ENCODE measurements at regions not wholly inside any gene's neighbourhood (a gene's known extent, or its start where the extent isn't known, plus 50 kb on each side); places are given as distances from the start of the nearest gene placed in this dataset.
"Not testable (repeated sequence)": the region's sequence is repeated elsewhere in the genome, so short reads cannot be mapped to it uniquely, and the experiment has no call there.

DNA sequence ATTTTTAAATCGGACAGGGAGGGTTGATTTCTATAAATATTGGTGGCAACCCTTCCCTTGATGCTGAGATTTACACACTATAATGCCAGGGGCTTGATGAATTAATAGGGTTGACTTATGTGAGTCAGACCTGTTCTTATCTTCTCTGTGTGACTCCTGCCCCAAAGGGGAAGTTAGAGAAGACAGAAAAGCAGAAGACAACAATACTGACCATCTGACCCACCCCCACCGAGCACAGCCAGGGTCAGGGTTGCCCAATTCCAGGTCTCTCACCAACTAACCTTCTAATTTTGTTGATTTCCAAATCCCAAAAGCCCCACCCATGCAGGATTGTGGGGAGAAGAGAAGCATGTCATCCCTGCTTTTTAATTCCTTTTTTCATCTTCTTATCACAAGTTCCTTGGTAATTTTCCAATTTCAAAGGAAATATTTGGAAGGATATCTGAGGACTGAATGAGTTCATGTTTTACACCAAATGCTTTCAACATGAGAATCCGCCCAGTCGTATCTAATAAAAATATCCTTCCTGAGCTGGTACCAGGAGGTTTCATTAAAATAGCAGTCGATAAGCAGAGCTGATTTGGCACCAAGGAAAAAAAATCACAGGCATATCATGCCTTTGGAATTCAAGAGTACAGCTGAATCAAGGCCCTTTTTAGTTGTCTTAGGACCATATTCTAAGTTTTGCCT lies 603.4 kb upstream of the CDH11 start:
- no peak for DNase-seq (ENCODE audit: low read depth)

DNA sequence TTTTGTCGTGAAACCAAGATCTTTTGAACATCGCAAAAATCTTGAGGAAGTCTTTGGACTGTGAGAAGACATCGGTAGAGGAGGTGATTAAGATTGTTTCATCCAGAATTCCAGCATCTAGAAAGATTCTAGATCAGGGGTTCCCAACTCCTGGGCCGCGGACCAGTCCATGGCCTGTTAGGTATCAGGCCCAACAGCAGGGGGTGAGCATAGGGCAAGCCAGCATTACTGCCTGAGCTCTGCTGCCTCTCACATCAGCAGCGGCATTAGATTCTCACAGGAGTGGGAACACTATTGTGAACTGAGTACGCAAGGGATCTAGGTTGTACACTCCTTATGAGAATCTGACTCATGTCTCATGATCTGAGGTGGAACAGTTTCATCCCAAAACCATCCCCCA lies 600.6 kb upstream of the CDH11 start:
- no peak for DNase-seq (ENCODE audit: low read depth)

DNA sequence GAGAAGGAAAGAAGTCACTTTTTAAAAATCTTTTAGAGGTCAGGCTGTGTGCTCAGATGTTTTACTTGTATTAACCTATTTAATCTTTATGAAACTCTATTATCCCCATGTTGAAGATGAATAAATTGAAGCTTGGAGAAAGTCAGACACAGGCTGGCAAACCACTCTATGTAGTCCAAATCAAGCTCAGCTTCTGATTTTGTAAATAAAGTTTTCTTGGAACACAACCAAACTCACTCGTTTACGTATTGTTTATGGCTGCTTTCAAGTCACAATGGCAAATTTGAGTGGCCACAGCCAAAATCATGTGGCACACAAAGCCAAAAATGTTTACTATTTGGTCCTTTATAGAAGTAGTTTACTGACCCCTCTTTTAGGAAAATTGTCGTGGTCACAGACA lies 596.0 kb upstream of the CDH11 start:
- no peak for DNase-seq (ENCODE audit: low read depth)

DNA sequence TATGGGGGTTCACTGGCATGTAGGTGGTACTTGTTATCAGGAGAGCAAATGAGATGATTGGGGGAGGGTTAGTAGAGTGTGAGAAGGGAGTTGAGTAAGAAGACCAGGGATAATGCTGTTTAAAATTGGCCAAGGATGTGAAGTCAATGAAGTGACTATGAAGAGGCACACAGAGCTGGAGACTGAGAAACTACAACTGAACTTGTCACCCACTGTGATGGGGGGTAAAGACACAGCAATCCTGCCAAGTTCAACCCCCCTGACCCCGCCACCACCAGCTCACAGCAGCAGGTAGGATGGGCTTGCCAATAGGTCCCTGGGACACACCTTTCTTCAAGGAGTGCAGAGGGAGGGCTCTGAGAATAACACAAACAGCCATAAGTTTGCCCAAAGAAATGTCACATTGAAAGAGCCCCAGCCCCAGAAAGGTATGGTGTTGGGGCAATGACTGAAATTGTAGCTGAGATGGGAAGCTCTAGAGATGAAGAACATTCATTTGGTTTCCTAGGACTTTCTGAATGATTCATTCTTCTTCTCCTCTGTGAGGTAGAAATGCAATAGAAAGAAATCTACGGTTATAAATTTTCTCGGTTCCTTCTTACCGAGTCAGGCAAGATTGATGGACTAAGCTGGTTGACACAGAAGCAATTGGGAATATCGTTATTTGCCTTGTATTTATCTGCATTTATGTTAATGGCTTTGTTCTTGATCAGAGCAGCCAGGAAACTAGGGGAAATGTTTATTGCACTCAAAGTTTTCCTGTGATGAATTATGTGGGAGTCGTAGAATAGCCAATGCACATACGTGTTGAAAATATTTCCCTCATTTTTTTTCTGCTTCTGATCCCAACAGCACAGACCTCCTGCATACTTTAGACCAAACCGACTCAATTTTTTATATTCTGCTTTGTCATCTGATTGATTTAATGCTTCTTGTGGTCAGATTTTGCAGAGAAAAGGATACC lies 595.2 kb upstream of the CDH11 start:
- DNase-seq (ENCODE audit: low read depth): no peak

DNA sequence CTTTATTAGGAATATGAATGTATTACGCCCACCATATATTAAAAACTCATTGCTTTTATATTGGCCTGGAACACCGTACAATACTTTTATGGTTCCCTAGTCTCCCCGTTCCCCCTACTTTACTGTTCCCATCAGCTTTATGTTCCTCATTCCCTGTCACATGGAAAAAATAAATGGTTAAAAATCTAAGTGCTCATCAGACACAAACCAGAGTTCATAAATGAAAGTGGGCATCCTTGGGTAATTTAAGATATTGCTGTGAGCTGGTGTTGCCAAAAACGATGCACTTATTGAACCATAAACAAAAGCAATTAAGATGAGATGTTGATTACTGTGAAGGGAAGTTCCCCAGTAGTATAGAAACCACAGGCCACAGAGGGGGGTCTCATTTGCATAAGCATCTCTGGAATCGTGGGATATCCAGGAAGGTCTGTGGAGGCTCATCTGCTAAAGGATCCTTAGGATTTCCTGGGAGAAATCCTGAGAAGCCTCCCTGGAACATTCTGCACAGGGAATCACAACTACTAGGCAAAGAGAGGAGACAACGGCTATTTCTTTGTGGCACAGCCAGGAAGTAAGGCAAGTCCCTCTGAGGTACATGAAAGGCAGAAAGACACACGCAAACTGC lies 591.4 kb upstream of the CDH11 start:
- no peak for DNase-seq (ENCODE audit: low read depth)

DNA sequence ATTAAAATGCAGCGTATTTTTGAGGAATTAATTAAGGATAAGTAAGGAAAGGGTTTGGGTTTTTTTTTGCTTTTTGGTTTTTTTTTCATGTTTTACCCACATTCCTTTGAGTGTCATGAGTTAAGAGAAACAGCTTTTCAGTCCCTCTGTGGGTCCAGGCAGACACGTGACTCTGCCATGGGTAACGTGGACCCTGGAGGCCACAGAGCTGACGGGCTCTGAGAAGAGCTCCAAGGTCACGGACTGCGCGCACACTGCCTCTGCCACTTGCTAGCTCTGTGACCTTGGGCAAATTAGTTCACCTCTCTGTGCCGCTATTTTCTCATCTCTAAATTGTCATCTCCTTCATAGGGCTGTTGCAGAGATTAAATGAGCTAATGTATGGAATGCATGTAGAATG lies 588.2 kb upstream of the CDH11 start:
- DNase-seq (ENCODE audit: low read depth): no peak

DNA sequence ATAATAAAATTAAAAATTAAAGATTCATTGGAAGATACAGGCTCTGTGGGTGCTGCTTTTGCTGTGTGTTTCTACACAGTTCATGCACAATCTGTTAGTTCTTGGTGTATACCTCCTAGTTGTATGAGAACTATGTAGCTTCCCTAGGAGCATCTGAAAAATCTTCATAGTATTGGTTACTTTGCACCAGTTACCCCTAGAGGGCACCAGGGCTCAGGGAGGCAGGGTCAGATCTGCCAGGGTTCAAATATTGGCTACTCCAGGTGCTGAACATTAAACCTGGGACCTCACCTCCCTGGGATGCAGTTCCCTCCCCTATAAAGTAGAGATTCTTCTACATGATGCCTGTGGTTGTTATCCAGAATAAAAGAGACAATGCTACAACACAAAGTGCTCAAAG lies 583.0 kb upstream of the CDH11 start:
- DNase-seq (ENCODE audit: low read depth): no peak

DNA sequence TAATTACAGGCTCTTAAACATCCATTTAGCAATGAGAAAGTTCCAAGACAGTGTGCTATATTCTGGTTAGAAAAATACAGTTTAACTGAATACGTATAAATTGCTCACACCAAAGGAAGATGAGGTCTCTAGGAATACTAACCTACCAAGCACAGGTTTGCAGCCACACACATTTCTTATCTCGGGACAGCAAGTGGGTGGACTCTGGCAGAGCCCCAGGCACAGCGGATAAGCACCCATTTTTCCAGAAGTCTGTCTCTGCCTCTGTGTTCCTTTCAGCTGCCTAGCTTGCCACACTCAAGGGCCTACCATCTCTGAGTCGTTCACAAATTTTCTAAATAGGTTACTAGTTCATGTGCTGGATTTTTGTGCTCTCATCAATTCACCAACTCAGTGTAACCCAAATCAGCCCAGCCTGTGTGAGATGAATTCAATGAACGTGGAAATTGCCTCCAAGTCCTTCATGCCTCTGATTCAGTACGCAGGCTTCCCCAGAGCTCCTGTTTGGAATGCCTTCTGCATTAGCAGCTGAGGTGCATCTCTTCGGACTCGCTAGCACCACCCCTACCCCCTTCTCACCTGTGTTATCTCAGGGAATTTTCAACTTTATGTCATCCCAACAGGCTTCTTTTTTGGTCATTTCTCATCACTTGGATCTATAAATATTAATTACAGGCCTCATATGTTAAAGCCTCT lies 581.0 kb upstream of the CDH11 start:
- DNase-seq (ENCODE audit: low read depth): no peak

DNA sequence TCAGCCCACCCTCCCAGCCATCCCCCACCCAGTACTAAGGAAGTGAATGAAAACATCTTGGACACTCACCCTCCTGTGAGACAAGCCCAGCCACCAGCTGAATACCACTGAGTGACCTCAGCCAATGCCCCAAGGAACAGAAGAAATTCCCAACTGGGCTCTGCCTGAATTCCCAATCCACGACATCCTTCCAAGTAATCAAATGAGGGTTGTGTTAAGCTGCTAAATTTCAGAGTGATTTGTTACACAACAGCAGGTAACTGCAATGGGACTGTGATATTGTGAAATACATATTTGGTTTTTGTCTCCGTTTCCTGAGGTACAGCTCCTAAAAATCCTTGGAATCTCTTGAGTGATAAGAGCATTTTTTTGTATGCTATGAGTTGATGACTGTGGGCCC lies 578.7 kb upstream of the CDH11 start:
- no peak for DNase-seq (ENCODE audit: low read depth)

DNA sequence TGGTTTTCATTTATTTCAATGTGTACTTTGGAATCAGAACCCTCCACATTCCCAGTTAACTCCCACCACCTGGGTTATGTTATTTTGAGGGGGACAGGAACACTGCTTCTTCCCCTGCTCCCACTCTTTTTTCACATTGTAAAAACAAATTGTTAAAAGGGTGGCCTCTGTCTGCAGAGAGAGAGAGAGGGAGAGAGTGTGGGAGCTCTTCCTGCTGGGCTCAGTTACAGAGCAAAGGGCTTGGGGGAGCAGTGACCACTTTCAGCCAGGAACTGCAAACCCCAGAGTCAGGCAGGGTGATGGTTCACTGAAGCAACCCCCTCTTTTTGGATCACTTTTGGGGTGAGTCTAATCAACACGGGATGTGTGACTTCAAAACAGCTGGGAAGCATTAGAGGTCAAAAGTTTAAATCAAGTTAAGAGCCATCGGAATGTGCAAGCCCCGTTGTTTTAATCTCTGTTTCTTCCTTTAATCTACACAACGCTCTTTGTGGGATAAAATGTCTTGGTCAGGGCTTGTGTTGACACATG lies 577.0 kb upstream of the CDH11 start:
- no peak for DNase-seq (ENCODE audit: low read depth)

DNA sequence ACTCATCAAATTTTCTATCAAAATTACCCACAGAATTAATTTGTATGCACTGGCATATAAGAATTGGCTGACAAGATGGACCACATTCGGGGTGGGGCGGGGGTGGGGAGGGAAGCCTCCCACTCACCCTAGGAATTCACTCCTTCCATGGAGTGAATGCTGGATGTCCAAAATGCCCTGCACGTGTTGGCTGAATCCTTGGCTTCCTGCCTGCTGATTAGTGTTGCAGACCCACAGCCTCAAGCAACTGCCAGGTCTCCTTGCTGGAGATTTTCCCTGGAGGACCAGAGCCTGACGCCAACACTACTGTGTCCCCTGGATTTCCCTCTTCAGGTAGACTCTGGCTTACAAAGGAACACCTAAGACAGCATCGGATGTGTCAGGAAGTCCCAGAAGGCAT lies 575.7 kb upstream of the CDH11 start:
- no peak for DNase-seq (ENCODE audit: low read depth)

DNA sequence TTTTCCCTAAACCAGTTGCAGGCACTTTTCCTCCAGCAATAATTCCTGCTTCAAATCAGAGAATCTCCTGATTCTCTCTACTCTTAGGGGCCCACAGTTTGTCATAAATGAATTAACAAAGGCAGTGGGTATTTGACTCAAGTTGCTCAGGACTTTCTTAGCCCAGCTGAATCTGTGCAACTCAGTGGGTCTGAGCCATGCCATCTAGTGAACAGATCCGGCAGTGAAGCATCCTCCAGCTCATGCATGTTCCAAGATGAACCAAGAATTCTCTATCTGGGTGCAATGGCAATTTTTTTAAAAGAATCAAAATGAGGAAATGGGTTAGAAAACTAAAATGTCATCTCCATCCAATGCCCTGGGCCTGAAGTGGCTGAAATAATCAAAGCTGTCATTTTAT lies 575.2 kb upstream of the CDH11 start:
- no peak for DNase-seq (ENCODE audit: low read depth)

DNA sequence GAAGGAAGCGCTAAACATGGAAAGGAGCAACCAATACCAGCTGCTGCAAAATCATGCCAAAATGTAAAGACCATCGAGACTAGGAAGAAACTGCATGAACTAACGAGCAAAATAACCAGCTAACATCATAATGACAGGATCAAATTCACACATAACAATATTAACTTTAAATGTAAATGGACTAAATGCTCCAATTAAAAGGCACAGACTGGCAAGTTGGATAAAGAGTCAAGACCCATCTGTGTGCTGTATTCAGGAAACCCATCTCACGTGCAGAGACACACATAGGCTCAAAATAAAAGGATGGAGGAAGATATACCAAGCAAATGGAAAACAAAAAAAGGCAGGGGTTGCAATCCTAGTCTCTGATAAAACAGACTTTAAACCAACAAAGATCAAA lies 570.0 kb upstream of the CDH11 start:
- DNase-seq (ENCODE audit: low read depth): not testable (repeated sequence)

DNA sequence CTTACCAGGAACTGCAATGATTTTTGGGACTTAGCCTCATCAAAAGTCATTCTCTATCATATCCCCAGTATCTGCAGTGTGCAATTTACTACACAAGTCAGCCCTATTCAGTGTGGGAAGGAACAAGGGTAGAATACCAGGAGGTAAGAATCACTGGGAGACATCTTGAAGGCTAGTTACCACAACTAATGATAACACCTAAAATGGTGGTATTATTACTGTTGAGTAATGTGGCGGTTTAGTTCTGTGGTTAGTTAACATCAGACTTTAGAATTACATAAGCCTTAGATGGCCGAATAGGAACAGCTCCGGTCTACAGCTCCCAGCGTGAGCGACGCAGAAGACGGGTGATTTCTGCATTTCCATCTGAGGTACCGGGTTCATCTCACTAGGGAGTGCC lies 567.9 kb upstream of the CDH11 start:
- no peak for DNase-seq (ENCODE audit: low read depth)

DNA sequence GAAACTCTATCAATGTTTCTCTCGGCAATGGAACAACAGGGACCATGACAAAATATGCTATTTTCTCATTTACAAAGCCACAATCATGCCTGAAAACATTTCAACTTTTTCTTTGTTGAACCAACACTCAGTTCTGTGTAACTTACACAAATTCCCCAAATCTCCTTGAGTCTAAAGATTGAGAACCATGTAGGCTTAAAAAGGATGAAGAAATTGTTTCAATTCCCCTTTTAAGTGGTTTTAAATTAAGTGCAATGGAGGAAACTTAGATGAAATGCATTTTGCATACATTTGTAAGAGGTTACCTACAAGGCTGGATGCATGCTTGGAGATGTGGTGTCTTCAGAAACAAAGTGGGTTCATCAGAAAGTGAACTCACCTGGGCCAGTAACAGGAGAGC lies 566.4 kb upstream of the CDH11 start:
- DNase-seq (ENCODE audit: low read depth): no peak

DNA sequence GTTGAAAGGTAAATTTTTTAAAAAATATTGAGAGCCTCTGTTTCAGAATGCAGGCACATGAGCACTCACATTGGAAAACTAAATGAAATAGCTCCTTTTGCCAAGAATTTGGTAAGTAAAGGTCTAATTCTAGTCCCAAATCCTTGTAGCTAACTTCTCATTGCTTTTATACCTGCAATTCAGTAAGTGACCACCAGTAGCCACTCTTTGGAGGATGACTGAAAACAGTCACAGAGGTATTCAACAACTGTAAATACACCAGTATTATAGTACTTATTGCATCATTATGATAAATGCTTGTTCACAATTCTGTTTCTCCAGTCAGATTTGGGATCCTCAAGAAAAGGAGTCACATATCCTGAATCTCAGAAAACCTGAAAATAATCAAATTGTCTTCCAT lies 562.4 kb upstream of the CDH11 start:
- no peak for DNase-seq (ENCODE audit: low read depth)

DNA sequence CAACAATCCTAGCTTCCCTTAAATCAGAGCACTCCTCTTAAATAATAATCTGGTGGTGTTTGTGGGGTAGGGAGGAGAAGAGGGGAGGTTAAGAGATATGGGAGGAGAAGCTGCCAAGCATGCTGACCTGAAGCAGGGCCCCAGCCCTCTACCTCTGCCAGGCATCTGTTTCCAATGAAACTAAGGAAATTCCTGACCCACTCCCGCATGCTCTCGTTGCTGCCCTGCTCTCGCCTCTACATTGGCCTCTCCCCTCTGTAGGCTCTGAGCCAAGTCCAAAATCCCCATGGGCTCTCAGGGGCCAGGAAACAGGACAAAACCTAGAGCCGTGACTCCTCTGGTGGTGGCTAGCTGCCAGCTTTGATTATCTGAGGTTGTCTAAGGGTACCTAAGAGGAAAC lies 559.5 kb upstream of the CDH11 start:
- no peak for DNase-seq (ENCODE audit: low read depth)

DNA sequence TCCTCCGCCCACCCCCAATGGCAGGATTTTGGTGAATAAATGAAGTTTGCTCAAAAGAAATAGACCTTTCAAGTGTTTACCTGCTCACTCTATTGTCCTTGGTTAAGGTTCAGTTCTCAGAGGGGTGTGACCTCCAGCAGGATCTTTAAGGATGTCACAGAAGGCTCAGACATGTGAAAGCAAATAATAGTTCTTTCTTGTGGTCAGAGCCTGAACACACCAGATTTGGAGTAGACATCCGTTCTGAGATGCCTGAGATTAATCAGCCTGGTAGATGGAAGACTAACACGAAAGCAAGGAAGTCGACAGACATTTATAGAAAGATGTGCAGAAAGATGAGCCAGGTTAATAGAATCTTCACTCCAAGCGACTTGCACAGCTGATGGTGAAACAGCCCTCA lies 557.9 kb upstream of the CDH11 start:
- DNase-seq (ENCODE audit: low read depth): no peak

DNA sequence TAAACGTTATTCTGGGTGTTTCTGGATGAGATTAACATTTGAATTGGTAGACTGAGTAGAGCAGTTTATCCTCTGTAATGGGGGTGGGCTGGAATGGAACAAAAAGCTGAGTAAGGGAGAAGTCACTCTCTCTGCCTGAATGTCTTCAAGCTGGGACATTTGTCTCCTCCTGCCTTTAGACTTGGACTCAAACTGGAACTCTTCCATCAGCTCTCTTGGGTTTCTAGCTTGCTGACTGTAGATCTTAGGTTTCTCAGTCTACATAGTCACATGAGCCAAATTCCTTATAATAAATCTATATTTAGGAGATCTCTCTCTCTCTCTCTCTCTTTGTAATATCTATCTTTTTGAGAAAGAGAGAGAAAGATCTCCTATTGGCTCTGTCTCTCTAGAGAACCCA lies 553.3 kb upstream of the CDH11 start:
- DNase-seq (ENCODE audit: low read depth): no peak

DNA sequence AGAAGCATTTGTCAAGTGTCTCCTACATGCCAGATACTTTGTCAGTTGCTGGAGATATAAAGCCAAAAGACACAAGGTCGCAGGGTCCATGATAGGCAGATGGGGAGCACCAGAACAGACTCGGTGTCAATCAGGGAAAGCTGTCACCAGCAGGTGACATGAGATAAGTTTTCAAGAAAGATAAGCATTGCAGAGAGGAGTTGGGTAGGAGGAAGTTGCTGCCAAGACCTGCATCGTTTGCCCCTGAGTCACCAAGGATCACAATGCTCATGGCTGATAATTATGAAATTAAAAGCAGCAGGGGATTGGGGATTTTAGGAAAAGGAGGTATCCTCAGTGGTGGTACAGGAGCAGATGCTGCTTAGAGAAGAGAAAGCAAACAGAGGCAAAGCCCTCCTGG lies 551.1 kb upstream of the CDH11 start:
- no peak for DNase-seq (ENCODE audit: low read depth)

DNA sequence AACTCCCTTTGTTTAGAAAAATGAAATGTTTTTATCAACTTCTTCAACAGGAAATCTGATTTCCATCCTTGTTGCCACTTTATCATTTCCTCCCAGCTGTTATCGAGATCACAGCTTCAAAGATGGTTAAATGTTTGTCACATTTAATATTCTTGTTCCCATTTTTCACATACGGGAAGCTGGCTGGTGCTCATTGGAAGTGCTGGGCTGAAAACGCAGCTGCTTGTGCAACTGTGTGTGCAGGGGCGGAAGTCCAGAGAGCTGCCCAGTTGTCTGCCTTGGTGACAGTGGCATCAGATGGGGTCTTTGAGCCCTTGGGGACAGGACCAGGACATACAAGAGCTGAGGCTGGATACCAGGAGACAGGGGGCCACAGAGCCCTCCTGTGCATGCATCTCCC lies 549.2 kb upstream of the CDH11 start:
- DNase-seq (ENCODE audit: low read depth): no peak

DNA sequence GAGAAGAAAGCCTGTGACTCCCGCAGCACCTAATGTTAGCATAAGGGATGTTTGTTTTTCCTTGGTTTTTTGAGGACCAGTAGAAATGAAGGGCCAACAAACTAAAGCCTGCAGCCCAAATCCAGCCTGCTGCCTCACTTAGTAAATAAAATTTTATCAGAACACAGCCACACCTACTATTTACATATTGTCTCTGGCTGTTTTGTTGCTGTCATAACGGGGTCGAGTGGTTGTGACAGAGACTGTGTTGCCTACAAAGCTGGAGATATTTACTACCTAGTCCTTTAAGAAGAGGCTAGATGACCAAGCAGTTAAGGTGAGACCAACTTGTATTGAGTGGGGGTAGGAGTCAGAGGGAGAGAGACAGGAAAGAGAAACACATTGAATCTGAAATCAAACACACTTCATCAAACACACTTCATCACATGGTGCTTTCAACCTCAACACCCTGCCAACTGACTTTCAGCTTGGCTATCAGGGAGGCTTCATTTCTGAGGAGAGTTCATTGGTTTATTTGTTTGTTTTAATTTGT lies 546.3 kb upstream of the CDH11 start:
- no peak for DNase-seq (ENCODE audit: low read depth)
